HG02840 (cell line): ENCODE measurements at regions not wholly inside any gene's neighbourhood (a gene's known extent, or its start where the extent isn't known, plus 50 kb on each side); places are given as distances from the start of the nearest gene placed in this dataset.
A peak's percentile ranks its signal among the peaks of the same experiment; 100 is the strongest.

Experiments
- ATAC-seq: cut with Tn5 transposase; IDR thresholded peaks from one replicate; pipeline ENCODE4 v1.9.1; 2021; ENCODE audit warnings: mild to moderate bottlenecking, moderate library complexity, moderate number of reproducible peaks; ENCODE audit not compliant: unreplicated experiment, low FRiP score

GRCh38 chr9:120030847-120031246 is 549.1 kb downstream of the CDK5RAP2 start:
- ATAC-seq, result no peak

GRCh38 chr9:120018550-120018949 is 561.4 kb downstream of the CDK5RAP2 start:
- no peak for ATAC-seq

GRCh38 chr9:120018037-120018436 is 561.9 kb downstream of the CDK5RAP2 start:
- no peak for ATAC-seq

- no peak for ATAC-seq
Observed at GRCh38 chr9:120016231-120016630, 563.7 kb downstream of the CDK5RAP2 start.

- no peak for ATAC-seq
Observed at GRCh38 chr9:120014796-120015195, 565.2 kb downstream of the CDK5RAP2 start.

- no peak for ATAC-seq
Observed at GRCh38 chr9:120009856-120010255, 570.1 kb downstream of the CDK5RAP2 start.

- no peak for ATAC-seq
Observed at GRCh38 chr9:120001536-120001935, 578.4 kb downstream of the CDK5RAP2 start.

GRCh38 chr9:119998614-119999013 is 581.4 kb downstream of the CDK5RAP2 start:
- no peak for ATAC-seq

- no peak for ATAC-seq
Observed at GRCh38 chr9:119991797-119992196, 588.2 kb downstream of the CDK5RAP2 start.

- ATAC-seq, result no peak
Observed at GRCh38 chr9:119986713-119987112, 593.3 kb downstream of the CDK5RAP2 start.

GRCh38 chr9:119986205-119986604 is 593.8 kb downstream of the CDK5RAP2 start:
- ATAC-seq, result no peak

GRCh38 chr9:119974026-119974425 is 604.8 kb upstream of the BRINP1 start:
- no peak for ATAC-seq

- peak; percentile 63 for ATAC-seq
Observed at GRCh38 chr9:119968836-119969707, 599.8 kb upstream of the BRINP1 start.

GRCh38 chr9:119967867-119968535 is 598.8 kb upstream of the BRINP1 start:
- no peak for ATAC-seq

GRCh38 chr9:119963798-119964372 is 594.6 kb upstream of the BRINP1 start:
- ATAC-seq, result no peak

GRCh38 chr9:119963258-119963797 is 594.1 kb upstream of the BRINP1 start:
- ATAC-seq, result no peak

- ATAC-seq, result no peak
Observed at GRCh38 chr9:119961774-119962424, 592.7 kb upstream of the BRINP1 start.

GRCh38 chr9:119959846-119960545 is 590.8 kb upstream of the BRINP1 start:
- no peak for ATAC-seq

GRCh38 chr9:119956111-119956510 is 586.9 kb upstream of the BRINP1 start:
- ATAC-seq, result no peak

GRCh38 chr9:119955276-119955675 is 586.0 kb upstream of the BRINP1 start:
- no peak for ATAC-seq
